Stimulated activated CD4-positive, alpha-beta T cell treated with anti-CD3 and anti-CD28 coated beads, Interleukin-15, amount 100 ng/mL, for 24 hours (primary cell): ENCODE measurements at regions not wholly inside any gene's neighbourhood (a gene's known extent, or its start where the extent isn't known, plus 50 kb on each side); places are given as distances from the start of the nearest gene placed in this dataset.

Source experiments
- DNase-seq: peaks from one replicate; pipeline ENCODE4 v3.0.0-alpha.2; 2020

DNA sequence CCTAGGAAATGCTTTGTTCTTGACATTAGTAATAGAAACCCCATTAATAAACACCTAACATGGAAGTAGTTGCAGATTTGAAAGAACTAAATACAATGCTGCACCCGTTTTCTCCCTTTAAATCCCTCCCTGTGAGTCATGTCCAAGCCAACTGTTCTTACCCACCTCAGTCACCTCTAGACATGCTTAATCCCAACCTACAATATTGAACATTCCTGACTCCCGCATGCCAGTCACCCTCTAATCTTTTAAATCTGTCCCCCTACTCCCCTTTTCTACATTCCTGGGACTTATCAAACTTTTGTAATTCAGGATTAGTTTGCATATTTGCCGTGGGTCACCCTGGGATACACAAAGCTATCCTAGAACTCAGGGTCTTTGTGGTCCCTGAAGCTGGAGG, 374.6 kb downstream of the IRS1 start:
- DNase-seq, result no peak

- DNase-seq, result peak; percentile 64
These were observed 376.1 kb downstream of the IRS1 start for GRCh38 chr2:226423498-226423960.

DNA sequence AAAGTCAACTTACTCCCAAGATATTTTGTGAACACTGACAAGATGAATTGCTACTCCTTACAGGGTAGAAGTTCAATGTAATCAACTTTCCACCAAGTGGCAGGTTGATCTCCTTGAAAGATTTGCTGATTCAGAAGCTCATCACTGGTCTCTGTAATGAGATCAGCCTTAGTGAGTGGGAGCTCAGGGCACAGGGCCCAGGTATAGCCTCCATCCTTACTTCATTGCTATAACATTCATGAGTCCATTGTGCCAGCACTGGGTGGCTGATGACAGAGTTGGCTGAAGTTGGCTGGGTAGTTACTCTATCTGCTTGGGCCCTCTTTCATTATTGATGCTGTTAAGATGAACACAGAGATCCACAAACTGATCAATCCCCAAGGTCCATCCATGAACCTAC, 379.0 kb downstream of the IRS1 start:
- DNase-seq, result no peak

GRCh38 chr2:226418521-226418920, 381.1 kb downstream of the IRS1 start:
- DNase-seq, result no peak

DNA sequence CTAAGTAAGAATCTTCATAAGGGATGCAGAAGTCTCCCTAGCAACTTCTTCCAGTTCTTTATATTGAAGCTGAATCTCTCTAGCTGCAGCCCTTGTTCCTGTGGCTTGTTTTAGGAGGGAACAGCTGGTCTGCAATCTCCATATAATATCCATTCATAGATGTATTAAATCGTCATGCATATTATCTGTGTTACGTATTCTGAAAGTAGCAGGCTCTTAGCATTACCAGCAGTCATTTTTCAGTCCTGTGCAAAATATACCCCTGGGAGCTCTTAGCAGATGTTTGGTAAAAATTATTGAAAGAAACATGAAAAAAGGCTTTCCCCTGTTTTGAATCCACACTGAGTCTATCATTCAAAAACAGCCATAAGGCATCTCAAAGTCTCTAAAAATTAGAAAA, 385.3 kb downstream of the IRS1 start:
- DNase-seq, result no peak

- no peak for DNase-seq
These were observed 386.0 kb downstream of the IRS1 start for GRCh38 chr2:226413498-226414130.

DNA sequence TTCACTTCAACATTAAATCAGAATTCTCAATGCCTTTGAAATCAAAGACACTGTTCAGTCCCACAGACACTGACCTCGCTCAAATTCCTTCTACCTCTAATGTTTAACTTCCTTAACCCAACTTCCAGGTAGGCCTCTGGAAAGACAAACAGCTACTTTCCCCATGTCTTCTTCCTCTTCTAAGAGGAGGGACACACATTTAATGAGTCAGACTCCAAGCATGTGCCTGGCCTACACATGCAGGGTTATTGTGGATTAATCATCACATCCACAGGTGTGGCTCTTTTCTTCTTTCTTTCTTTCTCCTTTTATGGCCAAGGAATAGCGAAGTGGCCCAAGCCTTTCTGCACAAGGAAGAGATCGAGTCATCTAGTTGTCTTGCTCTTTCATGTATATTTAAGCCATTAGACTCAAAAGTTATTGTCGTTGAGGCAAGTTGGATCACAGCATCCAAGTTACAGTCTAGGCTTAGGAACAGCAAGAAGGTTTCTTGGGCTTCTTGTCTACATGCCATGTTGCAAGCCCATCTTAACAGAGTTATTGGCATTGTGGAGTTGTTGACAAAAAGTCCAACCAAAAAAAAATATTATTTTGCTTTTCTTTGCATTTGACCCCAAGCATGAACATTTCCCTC, 387.8 kb downstream of the IRS1 start:
- no peak for DNase-seq

DNA sequence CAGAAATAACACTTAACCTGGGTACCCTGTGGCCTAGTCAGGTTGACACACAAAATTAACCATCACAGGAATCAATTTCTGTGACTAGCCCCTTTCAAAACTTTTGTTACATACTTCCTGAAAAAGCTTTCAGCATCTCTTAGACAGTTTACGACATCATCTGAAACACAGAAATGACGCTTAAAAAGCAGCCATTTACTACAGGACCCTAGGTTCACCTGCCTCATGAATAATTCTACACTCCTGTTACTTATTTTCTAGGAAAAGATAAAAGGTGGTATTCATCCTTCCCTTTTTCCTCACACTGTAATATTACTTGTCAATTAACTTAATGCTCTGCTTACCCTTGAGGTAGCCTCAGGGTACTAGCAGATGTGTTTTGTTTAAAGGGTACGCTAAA, 388.4 kb downstream of the IRS1 start:
- no peak for DNase-seq

DNA sequence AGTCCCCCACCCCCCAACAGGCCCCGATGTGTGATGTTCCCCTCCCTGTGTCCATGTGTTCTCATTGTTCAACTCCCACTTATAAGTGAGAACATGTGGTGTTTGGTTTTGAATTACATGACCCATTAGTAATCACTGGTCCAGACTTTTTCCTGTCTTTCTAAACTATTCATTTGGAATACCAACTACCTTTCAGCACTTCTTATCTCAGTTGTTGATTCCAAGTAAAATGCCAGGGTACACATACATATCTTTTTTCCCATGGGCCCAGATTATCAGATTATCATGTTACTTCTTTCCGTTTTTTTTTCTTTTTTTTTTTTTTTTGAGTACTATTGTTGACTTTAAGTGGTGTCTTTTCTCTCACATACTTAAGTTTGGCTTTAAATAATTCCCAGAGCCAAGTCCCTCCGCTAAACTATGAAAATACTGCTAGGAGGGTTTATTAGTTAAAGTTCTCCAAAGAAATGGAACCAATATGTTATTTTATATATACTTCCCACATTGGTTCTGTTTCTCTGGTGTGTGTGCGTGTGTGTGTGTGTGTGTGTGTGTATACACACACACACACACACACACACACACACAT, 389.3 kb downstream of the IRS1 start:
- no peak for DNase-seq

- no peak for DNase-seq
These were observed 390.5 kb downstream of the IRS1 start for GRCh38 chr2:226409134-226409533.

GRCh38 chr2:226408141-226408540, 391.5 kb downstream of the IRS1 start:
- DNase-seq, result no peak

- DNase-seq, result no peak
These were observed 392.5 kb downstream of the IRS1 start for GRCh38 chr2:226407135-226407534.

GRCh38 chr2:226405465-226405864, 394.2 kb downstream of the IRS1 start:
- DNase-seq, result no peak

GRCh38 chr2:226403369-226403768, 396.3 kb downstream of the IRS1 start:
- no peak for DNase-seq

DNA sequence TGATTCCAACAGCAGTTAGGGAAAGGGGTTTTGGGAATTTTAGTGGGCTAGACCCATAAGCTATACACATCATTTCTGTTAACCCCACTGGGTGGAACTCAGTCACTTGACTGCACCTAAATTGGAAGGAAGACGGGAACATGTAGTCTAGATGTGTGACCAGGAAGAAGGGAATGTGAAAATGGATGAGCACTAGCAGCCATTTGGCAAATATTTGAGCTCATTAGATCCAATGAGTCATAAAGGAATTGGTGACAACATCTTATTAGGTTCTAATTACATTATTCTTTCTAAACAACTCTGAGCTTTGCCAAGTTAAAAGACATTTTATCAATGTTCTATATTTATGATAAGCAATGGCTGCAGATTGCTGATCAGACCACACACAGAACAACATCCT, 400.6 kb downstream of the IRS1 start:
- DNase-seq, result no peak

DNA sequence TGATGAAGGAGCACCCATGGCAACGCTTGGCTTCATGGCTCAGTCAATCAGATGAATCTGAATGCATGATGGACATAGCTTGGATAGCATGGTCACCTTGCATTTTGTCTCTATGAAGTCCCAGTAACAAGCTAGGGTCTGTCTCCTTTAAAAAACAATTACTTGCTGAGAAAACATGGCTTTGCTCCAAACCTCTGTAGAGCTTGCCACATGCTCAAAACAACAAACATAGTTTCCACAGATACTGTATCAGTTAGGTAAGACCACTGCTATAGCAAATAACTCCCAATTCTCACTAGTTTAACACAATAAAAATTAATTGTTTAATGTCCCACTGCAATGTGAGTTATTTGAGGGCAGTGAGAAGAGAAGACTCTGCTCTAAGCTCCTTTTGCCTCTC, 401.0 kb downstream of the IRS1 start:
- no peak for DNase-seq

GRCh38 chr2:226396541-226396940, 403.1 kb downstream of the IRS1 start:
- DNase-seq, result no peak

- no peak for DNase-seq
These were observed 412.1 kb downstream of the IRS1 start for GRCh38 chr2:226387499-226387942.

DNA sequence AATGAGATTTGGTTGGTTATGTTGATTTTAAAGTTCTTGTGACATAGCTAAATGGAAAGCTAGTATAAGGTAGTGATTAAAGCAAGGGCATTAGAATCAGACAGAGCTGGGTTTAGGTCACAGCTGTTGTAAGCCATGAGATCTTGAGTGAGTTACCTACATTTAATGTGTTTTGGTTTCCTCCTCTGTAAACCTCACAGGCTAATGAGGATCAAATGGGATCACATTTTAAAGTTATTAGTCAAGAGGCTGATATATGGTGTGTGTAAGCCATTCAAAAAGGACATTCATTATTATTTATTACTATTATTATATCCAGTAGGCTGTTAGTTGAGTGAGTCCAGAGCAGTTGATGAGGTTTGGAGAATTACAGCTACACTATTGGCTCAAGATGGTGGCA, 416.2 kb downstream of the IRS1 start:
- DNase-seq, result no peak

GRCh38 chr2:226380679-226381078, 418.9 kb downstream of the IRS1 start:
- DNase-seq, result no peak

DNA sequence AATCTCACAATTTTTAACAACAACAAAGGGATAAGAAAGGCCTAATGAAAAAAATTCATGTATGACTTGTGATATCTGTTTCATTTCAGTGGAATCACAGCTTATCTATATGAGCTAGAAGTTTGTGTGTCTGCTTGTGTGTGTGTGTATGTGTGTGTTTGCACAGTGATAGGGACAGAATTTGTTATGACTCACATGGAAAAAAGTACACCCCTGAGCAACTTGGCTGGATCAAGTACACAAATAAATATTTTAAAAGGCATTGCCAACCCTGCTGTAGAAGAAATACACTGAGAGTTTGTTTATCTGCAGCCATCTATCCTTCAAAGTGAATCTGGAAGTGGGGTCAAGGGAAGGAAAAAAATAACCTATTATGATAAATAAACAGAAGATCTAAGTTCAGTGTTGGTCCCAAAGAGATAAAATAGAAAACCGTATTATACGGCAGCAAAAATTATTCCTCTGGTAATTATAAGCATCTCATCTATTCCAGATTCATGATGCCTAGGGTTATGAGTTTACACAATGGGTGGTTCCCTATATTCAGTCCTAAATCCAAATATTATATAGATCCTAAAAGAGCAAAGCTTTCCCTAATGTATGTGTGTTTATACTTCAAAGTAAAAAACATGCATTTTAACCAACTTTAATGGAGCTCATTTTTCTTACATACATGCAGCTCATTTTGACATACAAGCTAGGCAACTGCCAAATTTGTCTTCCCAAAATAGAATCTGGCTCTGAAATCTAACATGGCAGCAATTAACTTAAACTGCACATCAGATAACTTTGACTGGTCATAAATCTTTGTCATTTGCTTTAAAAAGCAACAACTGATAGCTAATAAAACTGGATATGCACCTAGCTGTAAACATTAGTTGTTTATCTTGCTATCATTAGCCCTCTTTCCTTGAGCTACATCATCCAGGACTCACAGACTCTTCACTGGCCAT, 420.6 kb downstream of the IRS1 start:
- DNase-seq, result no peak

GRCh38 chr2:226376516-226377180, 423.0 kb downstream of the IRS1 start:
- DNase-seq, result no peak

- DNase-seq, result no peak
These were observed 432.7 kb downstream of the IRS1 start for GRCh38 chr2:226366920-226367319.
